ENCODE measurements at regions not wholly inside any gene's neighbourhood (a gene's known extent, or its start where the extent isn't known, plus 50 kb on each side); places are given as distances from the start of the nearest gene placed in this dataset.

GRCh38 chr20:63116412-63117106 lies 99.4 kb downstream of the YTHDF1 start:
- DNase-seq (ENCODE audit: low spot score): no peak

GRCh38 chr20:63115651-63116411 lies 100.1 kb downstream of the YTHDF1 start:
- DNase-seq (ENCODE audit: low spot score): no peak

GRCh38 chr20:63114693-63115311 lies 101.1 kb downstream of the YTHDF1 start:
- no peak for DNase-seq (ENCODE audit: low spot score)

DNA sequence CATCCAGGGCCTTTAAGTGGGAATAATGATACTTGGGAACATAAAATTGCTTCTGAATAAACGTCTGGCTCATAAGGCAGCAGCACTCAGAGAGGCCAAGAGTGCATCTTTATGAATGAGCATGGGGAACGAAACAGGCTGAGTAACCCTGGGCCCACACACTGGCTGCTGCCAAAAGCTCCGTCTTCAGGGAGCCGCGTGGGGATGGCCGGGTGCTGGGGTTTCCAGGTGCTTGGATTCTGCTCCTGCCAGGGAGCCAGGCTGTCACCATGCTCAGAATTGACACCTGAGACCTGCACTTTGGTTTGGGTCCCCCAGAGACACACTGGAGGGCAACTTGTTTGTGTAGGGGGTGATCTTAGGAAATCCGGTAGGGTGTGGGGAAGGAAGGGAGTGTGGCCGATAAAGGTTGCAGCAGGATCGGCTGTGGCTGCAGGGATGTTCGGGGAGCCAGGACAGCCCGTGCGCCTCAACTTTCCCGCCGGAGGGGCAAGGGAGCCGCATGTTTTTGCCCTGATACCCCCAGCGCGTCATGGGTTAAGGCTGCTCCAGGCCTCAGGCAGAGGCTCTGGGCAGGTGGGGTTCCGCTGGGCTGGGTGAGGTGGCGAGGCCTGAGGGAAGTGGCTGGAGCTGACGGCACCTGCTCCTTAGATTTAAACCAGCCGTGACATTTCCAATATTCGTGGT lies 101.8 kb downstream of the YTHDF1 start:
- DNase-seq (ENCODE audit: low spot score): no peak

DNA sequence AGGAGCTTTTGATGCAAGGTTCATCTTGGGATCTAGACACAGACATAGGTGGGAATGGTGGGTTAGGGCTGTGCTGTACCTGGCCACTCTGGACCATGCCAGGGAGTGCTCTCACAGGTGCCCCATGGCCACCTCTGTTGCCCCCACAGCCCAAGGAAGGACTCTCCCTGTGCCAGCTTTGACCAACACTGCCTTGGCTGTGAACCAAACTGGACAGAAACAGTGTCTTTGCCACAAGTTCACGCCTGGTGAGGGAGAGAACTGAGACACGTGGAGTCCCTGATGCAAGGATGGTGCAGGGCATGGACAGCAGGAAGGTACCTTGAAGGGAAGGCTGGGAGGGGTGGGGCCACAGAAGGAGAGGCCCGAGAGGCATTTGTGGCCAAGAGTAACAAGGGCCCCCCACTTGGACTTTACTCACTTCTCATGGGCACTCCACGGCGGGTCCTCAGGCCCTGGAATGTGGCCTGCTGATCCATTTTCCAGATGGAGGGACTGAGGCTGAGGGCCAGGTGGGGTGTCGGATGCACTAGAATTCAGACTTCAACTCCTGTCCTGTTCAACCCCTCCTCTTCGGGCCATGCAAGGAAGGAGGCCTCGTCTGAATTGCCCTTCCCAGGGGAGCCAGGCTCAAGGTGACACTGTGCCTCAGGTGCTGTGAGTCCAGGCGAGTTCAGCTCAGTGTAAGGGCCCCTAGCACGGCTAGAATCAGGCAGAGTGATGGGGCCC lies 103.3 kb downstream of the YTHDF1 start:
- DNase-seq (ENCODE audit: low spot score): no peak

DNA sequence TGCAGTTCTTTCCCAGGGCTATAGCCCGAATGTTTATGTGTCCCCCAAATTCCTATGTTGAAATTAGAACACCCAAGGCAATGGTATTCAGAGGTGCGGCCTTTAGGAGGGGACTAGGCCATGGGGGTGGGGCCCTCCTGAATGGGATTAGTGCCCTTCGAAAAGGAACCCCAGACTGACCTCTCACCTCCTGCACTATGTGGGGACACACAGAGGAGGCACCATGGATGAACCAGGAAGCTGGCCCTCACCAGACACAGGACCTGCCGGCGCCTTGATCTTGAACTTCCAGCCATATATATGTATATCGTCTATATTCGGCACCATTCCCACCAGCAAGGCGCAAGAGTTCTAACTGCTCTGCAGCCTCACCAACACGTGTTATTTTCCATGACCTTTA lies 101.5 kb upstream of the BHLHE23 start:
- no peak for DNase-seq (ENCODE audit: low spot score)

DNA sequence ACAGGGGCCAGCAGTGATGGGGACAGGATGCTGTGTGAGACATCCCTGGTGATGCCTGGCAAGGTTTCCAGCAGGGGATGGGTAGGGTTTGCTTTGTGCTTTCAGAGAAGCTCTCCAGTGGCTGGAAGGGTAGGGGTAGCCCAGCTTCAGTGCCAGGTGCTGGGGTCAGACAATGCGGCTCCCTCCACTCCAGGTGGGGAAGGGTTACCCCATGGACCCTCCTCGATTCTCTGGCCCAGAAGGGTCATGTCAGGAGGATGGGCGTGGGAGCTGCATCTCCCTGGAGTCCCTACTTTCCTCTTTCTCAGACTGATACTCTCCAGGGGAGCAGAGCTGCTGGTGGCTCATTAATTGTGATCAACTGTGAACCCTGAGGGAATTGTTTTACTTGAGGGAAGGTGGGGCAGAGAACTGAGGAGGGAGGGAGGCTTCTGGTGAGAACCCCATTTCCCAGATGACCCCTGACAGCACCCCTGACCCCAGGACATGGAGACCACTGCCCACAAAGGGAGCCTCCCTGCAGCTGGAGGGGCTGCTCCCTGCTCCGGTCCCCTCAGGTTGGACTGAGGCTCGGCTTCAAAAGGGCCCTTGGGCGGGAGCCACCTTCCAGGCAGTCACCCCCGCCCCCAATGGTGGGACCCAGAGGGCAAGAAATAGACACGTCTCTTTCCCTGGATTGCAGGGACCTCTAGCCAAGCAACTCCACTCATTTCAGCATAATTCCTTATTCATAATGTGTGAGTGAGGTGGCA lies 100.9 kb upstream of the BHLHE23 start:
- DNase-seq (ENCODE audit: low spot score): no peak

DNA sequence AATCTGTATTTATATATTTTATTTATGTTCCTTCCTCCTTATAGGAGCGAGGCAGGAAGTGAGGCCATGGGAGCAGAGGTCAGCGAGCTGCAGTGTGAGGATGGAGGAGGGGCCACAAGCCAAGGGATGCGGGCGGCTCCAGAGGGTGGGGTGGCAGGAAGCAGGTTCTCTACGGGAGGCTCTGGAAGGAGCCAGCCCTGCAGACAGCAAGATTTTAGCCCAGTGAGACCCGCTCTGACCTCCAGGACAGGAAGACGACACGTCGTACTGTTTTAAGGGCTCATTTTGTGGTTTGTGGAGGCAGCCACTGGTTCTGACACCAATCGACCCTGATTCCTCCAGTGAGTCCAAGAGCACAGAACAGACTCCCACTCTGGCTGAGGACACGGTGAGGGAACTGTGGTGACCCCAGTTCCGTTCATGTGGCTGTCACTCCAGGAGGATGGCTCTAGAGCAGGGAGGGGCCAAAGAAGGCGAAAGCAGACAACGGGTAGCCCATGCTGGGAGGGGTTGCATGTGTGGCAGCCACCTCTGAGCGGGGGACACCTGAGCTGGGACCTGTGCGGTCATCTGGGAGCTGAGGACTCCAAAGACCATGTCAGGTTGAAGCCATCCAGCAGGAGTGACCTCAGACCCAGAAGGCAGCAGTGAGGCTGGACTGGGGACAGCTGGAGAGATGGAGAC lies 100.1 kb upstream of the BHLHE23 start:
- no peak for DNase-seq (ENCODE audit: low spot score)

DNA sequence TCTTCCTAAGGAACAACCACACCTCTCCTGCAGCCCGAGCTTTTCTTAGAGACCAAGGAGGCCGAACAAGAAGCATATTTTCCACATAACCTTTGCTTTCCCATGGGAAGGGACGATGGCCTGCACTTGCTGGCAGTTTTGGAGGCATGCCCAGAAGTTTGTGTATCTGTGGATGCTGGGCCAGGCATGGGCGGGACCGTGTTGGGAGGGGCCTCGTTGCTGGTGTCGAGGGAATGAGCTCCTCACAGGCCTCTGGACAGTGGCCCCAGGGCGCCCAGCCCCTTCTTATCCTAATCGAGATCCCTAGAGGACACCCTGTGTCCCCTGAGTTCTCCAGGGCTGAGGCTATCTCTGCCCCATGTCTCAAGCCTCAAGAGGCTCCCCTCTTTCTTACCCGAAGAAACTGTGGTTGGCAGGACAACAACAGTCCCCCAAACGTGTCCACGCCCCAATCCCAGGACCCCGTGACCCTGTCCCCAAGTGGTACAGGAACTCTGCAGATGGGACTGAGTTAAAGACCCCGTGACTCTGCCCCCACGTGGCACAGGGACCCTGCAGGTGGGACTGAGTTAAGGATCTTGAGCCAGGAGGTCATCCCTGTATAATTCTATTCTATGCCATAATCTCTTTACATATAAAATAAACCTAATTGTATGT lies 99.5 kb upstream of the BHLHE23 start:
- DNase-seq (ENCODE audit: low spot score): peak; percentile 24

- DNase-seq (ENCODE audit: low spot score): no peak
Observed at GRCh38 chr20:63105211-63106107, 98.7 kb upstream of the BHLHE23 start.

- DNase-seq (ENCODE audit: low spot score): no peak
Observed at GRCh38 chr20:63104312-63105181, 97.8 kb upstream of the BHLHE23 start.

GRCh38 chr20:63103402-63104311 lies 96.9 kb upstream of the BHLHE23 start:
- DNase-seq (ENCODE audit: low spot score): no peak

DNA sequence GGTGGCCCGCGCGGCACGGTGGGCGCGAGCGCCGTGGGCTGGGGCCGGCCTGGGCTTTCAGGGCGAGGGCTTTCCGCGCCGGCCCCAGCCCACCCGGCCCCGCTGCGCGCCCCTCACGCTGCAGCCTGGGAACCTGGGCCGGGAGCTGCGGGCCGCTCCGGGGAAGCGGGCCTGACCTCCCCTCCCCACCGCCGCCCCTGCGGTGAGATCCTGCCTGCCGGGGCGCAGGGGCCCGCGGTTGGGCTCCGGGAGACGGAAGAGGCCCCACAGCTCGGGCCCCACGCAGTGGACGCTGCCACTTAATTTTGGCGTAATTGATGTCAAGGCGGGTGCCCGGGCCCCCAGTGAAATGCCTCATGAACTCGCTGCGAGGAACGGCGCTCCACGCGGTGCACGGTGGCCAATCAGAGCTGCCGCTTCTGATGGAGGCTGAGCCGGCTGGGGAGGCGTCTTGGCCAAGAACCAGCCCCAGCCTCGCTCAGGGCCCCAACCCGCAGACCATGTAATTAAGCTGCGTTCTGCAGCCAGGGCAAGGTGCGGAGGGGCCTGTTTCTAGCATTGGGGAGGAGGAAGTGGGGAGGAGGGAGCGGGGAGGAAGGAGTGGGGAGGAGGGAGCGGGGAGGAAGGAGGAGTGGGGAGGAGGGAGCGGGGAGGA lies 96.1 kb upstream of the BHLHE23 start:
- DNase-seq (ENCODE audit: low spot score): peak; percentile 19

- no peak for DNase-seq (ENCODE audit: low spot score)
Observed at GRCh38 chr20:63101781-63102720, 95.3 kb upstream of the BHLHE23 start.
